Progenitor cell of endocrine pancreas (in vitro differentiated cells): ENCODE measurements at regions not wholly inside any gene's neighbourhood (a gene's known extent, or its start where the extent isn't known, plus 50 kb on each side); places are given as distances from the start of the nearest gene placed in this dataset.

Experiments
- DNase-seq: peaks from one replicate; pipeline ENCODE4 v3.0.0; 2021; ENCODE audit warnings: low spot score; ENCODE audit not compliant: unreplicated experiment
- H3K27ac Mint-ChIP-seq: 2 replicates; pipeline ENCODE4 v1.8.0; 2021; ENCODE audit warnings: mild to moderate bottlenecking, moderate library complexity, mixed read lengths
- H3K27me3 Mint-ChIP-seq: 2 replicates; pipeline ENCODE4 v1.8.0; 2021; ENCODE audit warnings: mixed read lengths
- H3K36me3 Mint-ChIP-seq: 2 replicates; pipeline ENCODE4 v1.8.0; 2022; ENCODE audit warnings: mixed read lengths; ENCODE audit not compliant: insufficient read depth
- H3K4me1 Mint-ChIP-seq: 2 replicates; pipeline ENCODE4 v1.8.0; 2021; ENCODE audit warnings: low read depth, mixed read lengths
- H3K4me3 Mint-ChIP-seq: 2 replicates; pipeline ENCODE4 v1.8.0; 2021; ENCODE audit warnings: low read depth, mild to moderate bottlenecking, moderate library complexity, mixed read lengths
- H3K9me3 Mint-ChIP-seq: 2 replicates; pipeline ENCODE4 v1.8.0; 2021; ENCODE audit warnings: low read depth, mixed read lengths
- TF ChIP-seq, protein P1 (sequence below): fragments of 200-600 bp; sonication (generic); IDR thresholded peaks from one replicate; pipeline ENCODE4 v1.5.0; 2021; ENCODE audit warnings: antibody characterized with exemption, mild to moderate bottlenecking; ENCODE audit not compliant: unreplicated experiment

DNA sequence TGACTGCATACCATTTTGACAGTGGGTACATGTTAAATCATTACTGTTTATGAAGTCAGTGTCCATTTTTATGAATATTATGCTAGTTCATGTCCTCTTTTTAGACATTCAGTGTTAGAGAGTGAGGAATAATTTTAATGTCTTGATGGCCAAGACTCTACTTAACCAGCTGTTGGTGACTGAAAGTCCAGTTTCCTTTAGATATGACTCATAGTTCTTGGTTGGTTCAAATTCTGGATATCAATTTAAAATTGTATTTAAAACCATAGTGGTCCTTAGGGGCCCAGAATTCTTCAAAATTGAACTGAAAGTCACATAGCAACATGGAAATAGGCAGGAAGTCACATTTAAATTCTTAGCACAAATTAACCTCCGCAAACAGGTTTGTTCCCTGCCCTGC, 196.5 kb upstream of the PRPS1L1 start:
- H3K27ac Mint-ChIP-seq = no peak overlapping the region
- no peak for DNase-seq
- H3K9me3 Mint-ChIP-seq = no peaks in the 10 kb centered on the region
- TF ChIP-seq, protein P1, sequence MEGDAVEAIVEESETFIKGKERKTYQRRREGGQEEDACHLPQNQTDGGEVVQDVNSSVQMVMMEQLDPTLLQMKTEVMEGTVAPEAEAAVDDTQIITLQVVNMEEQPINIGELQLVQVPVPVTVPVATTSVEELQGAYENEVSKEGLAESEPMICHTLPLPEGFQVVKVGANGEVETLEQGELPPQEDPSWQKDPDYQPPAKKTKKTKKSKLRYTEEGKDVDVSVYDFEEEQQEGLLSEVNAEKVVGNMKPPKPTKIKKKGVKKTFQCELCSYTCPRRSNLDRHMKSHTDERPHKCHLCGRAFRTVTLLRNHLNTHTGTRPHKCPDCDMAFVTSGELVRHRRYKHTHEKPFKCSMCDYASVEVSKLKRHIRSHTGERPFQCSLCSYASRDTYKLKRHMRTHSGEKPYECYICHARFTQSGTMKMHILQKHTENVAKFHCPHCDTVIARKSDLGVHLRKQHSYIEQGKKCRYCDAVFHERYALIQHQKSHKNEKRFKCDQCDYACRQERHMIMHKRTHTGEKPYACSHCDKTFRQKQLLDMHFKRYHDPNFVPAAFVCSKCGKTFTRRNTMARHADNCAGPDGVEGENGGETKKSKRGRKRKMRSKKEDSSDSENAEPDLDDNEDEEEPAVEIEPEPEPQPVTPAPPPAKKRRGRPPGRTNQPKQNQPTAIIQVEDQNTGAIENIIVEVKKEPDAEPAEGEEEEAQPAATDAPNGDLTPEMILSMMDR = no peak
- no peaks in the 10 kb centered on the region for H3K27me3 Mint-ChIP-seq
- no peaks in the 10 kb centered on the region for H3K36me3 Mint-ChIP-seq
- no peak overlapping the region for H3K4me3 Mint-ChIP-seq
- no peaks in the 10 kb centered on the region for H3K4me1 Mint-ChIP-seq

DNA sequence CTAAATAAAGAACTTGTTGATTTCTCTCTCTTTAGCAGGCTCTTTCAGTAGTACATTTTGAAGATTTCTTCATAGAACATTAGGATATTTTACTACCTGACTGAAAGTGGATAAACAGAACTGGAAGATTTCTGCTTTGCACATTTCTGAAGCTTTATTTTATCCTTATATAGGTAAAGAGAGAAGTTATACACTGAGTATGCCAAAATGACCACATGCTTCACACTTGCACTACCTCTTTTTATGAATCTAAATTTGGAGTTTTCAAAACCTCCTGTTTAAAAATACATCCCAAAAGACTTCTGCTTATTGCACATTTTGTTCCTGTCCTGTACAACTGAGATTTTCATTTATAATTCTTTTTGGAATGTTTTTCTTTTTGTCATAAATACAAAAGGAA, 197.4 kb upstream of the PRPS1L1 start:
- DNase-seq = no peak
- no peaks in the 10 kb centered on the region for H3K36me3 Mint-ChIP-seq
- H3K27me3 Mint-ChIP-seq = no peaks in the 10 kb centered on the region
- no peak overlapping the region for H3K27ac Mint-ChIP-seq
- no peaks in the 10 kb centered on the region for H3K9me3 Mint-ChIP-seq
- TF ChIP-seq, protein P1 = no peak
- no peak overlapping the region for H3K4me3 Mint-ChIP-seq
- H3K4me1 Mint-ChIP-seq = no peaks in the 10 kb centered on the region

DNA sequence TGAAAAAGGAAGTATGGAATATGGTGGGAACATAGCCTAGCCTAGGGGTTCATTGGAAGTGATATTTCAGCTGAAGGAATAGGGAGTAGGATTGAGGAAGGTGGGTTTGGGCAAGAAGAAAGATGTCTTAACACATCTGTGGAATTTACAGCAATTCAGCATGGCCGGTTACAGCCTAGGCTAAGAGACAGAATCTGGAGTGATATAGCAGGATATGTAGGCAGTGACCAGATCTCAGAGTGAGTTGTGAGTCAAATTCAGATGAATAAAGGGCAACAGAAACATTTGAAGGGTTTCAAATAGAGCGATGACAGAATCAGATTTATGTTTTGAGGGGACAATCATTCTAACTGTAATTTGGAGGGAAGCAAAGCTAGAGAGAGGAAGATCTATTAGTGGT, 199.0 kb upstream of the PRPS1L1 start:
- Mint-ChIP-seq H3K36me3 (no peaks in the 10 kb centered on the region), H3K4me3 (no peak overlapping the region), H3K9me3 (no peaks in the 10 kb centered on the region), H3K4me1 (no peaks in the 10 kb centered on the region), H3K27me3 (no peaks in the 10 kb centered on the region), H3K27ac (no peak overlapping the region)
- TF ChIP-seq, protein P1 = no peak
- no peak for DNase-seq

GRCh38 chr7:18228686-18229085, 201.0 kb upstream of the PRPS1L1 start:
- TF ChIP-seq, protein P1 = no peak
- H3K27me3 Mint-ChIP-seq = no peaks in the 10 kb centered on the region
- no peak overlapping the region for H3K4me3 Mint-ChIP-seq
- no peaks in the 10 kb centered on the region for H3K9me3 Mint-ChIP-seq
- no peak overlapping the region for H3K27ac Mint-ChIP-seq
- no peak for DNase-seq
- H3K4me1 Mint-ChIP-seq = no peaks in the 10 kb centered on the region
- H3K36me3 Mint-ChIP-seq = no peaks in the 10 kb centered on the region

DNA sequence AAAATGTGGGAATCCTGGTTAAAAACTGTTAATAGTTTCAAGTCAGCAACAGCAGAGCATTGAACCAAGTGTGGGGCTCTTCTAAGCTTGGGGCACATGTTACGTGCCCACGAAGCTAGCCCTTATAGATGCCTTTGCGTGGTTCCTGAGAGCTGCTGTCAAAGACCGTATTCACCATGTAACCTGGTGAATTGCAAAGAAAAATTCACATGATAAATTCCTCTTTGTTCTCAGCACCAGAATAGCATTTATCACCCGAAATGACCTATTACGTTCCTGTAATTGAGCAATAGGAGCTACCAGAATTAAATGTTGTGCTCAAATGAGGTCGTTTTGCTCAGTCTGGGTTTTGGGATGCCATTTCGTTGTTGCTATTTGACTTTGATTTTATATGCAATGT, 202.6 kb upstream of the PRPS1L1 start:
- Mint-ChIP-seq H3K4me3 (no peak overlapping the region), H3K27ac (no peak overlapping the region), H3K27me3 (no peaks in the 10 kb centered on the region), H3K4me1 (no peaks in the 10 kb centered on the region), H3K9me3 (no peaks in the 10 kb centered on the region), H3K36me3 (no peaks in the 10 kb centered on the region)
- TF ChIP-seq, protein P1 = no peak
- no peak for DNase-seq
